ENCODE measurements at regions not wholly inside any gene's neighbourhood (a gene's known extent, or its start where the extent isn't known, plus 50 kb on each side); places are given as distances from the start of the nearest gene placed in this dataset.

- POLR2A ChIA-PET = no interaction called here
- Histone ChIP-seq H3K27ac (ENCODE audit: insufficient read depth, low read depth, low read length) (no peak overlapping the region), H2AFZ (ENCODE audit: low read depth, low read length) (no peak overlapping the region), H3K79me2 (ENCODE audit: control insufficient read depth, insufficient read depth, low read length) (no peaks in the 10 kb centered on the region), H3K27me3 (ENCODE audit: control insufficient read depth in 2 of 2, insufficient read depth in 2 of 2, low read length in 2 of 2) (peaks cover 5 to 8% of the 10 kb centered on the region in 2 experiments), H3K9me3 (replicated peaks; ENCODE audit: control insufficient read depth, insufficient read depth, low read length) (no peaks in the 10 kb centered on the region), H3K4me3 (replicated peaks in 1 of 3; ENCODE audit: insufficient read depth in 1 of 3, low read depth in 1 of 3, low read length in 3 of 3) (no peak overlapping the region), H4K20me1 (replicated peaks; ENCODE audit: control insufficient read depth, extremely low read depth, insufficient read depth, low read length) (no peaks in the 10 kb centered on the region), H3K9ac (replicated peaks; ENCODE audit: extremely low read depth, insufficient read depth, low read length) (no peak overlapping the region), H3K9me1 (replicated peaks; ENCODE audit: control insufficient read depth, extremely low read depth, insufficient read depth, low read length) (no peaks in the 10 kb centered on the region), H3K4me2 (ENCODE audit: insufficient read depth, low read length) (no peak overlapping the region), H3K4me1 (ENCODE audit: control insufficient read depth, extremely low read depth, insufficient read depth, low read length) (no peaks in the 10 kb centered on the region), H3K36me3 (ENCODE audit: control insufficient read depth in 2 of 2, extremely low read depth in 1 of 2, insufficient read depth in 2 of 2, low read length in 2 of 2) (no peaks in the 10 kb centered on the region)
- TF ChIP-seq GATA2 (IDR thresholded peaks at IDR 0.05; ENCODE audit: insufficient read depth, insufficient read length, low read depth, low read length) = no peak
- no peak for TF ChIP-seq EZH2 (IDR thresholded peaks at IDR 0.05; ENCODE audit: borderline replicate concordance, low read depth, low read length, severe bottlenecking)
- TF ChIP-seq POLR2A (IDR thresholded peaks at IDR 0.05; ENCODE audit: low read depth, low read length) = no peak
- no peak for TF ChIP-seq JUN (IDR thresholded peaks at IDR 0.05; ENCODE audit: borderline replicate concordance, insufficient read depth, insufficient read length, low read depth)
- no peak for TF ChIP-seq POLR2AphosphoS5 (IDR thresholded peaks at IDR 0.05; ENCODE audit: insufficient read depth, low read depth, low read length)
- no peak for TF ChIP-seq CTCF (IDR thresholded peaks at IDR 0.05; ENCODE audit: extremely low read depth in 1 of 2, insufficient read depth in 1 of 2, low read depth in 1 of 2, low read length in 2 of 2)
- TF ChIP-seq MAX (IDR thresholded peaks at IDR 0.05; ENCODE audit: insufficient read depth, insufficient read length) = no peak
- no peak for TF ChIP-seq FOS (IDR thresholded peaks at IDR 0.05; ENCODE audit: borderline replicate concordance, insufficient read depth, low read length)
- no peak for TF ChIP-seq MYC (IDR thresholded peaks at IDR 0.05; ENCODE audit: low read depth, low read length)
- intact Hi-C loops (cut with micrococcal nuclease) = no loop called here
- FAIRE-seq = no peak
- BruUV-seq (replicated peaks) = no TSS peak
- dilution Hi-C loops (cut with MboI; ENCODE audit: extremely low pct_ligation_motif_present, low sequenced_read_pairs) = no loop called here
- CTCF ChIA-PET = interaction anchor here (1.0 kb wide), 1 partner anchor 9 kb away, joined by 4 read pairs; no protein-coding TSS in a partner anchor
- DNase-seq (ENCODE audit: low read depth, low spot score) = no peak
Observed at GRCh38 chr2:120889936-120890335, 154.3 kb downstream of the GLI2 start.
